GM12865 (cell line): ENCODE measurements at regions not wholly inside any gene's neighbourhood (a gene's known extent, or its start where the extent isn't known, plus 50 kb on each side); places are given as distances from the start of the nearest gene placed in this dataset.

ENCODE experiments used
- DNase-seq: peaks from one replicate; pipeline ENCODE4 v3.0.0; 2010; ENCODE audit warnings: low read depth
- H3K4me3 ChIP-seq: 2 replicates; pipeline ENCODE4 v1.5.1; 2011; ENCODE audit warnings: mild to moderate bottlenecking, low read depth, low read length, control low read depth
- CTCF ChIP-seq: IDR thresholded peaks from 2 replicates; pipeline ENCODE4 v1.5.1; 2011; ENCODE audit warnings: low read length, control low read depth, low read depth, inconsistent platforms; ENCODE audit not compliant: insufficient read depth; ENCODE audit errors: missing control alignments

- DNase-seq = no peak
- H3K4me3 ChIP-seq = no peak overlapping the region
- no peak for TF ChIP-seq CTCF
Observed at GRCh38 chr21:30058928-30059327, 107.7 kb downstream of the CLDN17 start.

DNA sequence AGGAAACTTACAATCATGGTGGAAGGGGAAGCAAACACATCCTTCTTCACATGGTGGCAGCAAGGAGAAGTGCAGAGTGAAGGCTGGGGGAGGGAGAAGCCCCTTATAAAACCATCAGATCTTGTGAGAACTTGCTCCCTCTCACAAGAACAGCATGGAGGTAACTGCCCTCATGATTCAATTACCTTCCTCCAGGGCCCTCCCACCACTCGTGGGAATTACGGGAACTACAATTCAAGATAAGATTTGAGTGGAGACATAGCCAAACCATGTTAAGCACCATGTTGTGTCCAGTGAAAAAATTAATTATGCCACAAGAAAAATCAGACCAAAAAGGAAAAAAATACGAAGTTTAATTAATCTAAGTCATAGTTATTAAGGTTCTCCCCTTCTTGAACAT, 109.5 kb downstream of the CLDN17 start:
- TF ChIP-seq CTCF = no peak
- H3K4me3 ChIP-seq = no peak overlapping the region
- DNase-seq = no peak

GRCh38 chr21:30048570-30048969, 108.8 kb upstream of the GRIK1 start:
- no peak for DNase-seq
- no peak for TF ChIP-seq CTCF
- H3K4me3 ChIP-seq = no peak overlapping the region

- peak; percentile 9 for DNase-seq
- TF ChIP-seq CTCF = peak; percentile 66
Observed at GRCh38 chr21:30044447-30045064, 104.8 kb upstream of the GRIK1 start.

GRCh38 chr21:30042443-30042842, 102.6 kb upstream of the GRIK1 start:
- no peak for TF ChIP-seq CTCF
- DNase-seq = no peak
- H3K4me3 ChIP-seq = no peak overlapping the region

More at GRCh38 chr21:30044447-30045064, 104.8 kb upstream of the GRIK1 start:
- H3K4me3 ChIP-seq = no peak overlapping the region

GRCh38 chr21:30033441-30033840, 93.6 kb upstream of the GRIK1 start:
- TF ChIP-seq CTCF = no peak
- no peak overlapping the region for H3K4me3 ChIP-seq
- DNase-seq = no peak

DNA sequence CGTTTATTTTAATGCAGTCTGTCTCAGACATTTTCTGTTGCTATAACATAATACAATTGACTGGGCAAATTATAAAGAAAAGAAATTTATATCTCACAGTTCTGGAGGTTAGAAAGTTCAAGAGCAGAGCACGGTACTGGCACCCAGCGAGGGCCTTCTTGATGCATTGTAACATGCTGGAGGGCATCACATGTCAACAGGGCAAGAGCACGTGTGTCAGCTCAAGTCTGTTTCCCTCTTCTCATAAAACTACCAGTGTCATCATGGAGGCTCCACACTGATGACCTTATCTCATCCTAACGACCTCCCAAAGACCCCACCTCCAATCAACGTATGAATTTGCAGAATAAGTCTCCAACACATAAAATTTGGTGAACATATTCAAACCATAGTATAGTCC, 90.6 kb upstream of the GRIK1 start:
- H3K4me3 ChIP-seq = no peak overlapping the region
- no peak for TF ChIP-seq CTCF
- DNase-seq = no peak
